Gastroesophageal sphincter (tissue), 4 donors: ENCODE measurements at regions not wholly inside any gene's neighbourhood (a gene's known extent, or its start where the extent isn't known, plus 50 kb on each side); places are given as distances from the start of the nearest gene placed in this dataset.

ENCODE experiments used
- ATAC-seq: fragments of 150-250 bp; one replicate; pipeline ENCODE4 v1.9.1; 2016; ENCODE audit warnings: mild to moderate bottlenecking, moderate library complexity
- H3K27ac ChIP-seq, 4 donors: fragments of 200-600 bp; sonication (generic) in 3 of 4; 1 replicate in 3 of 4; 2 replicates in 1 of 4; pipeline ENCODE4 v1.5.1; 2016 to 2019
- H3K27me3 ChIP-seq: fragments of 200-600 bp; sonication (generic); one replicate; pipeline ENCODE4 v1.5.1; 2019
- H3K36me3 ChIP-seq, 2 donors: fragments of 200-600 bp; sonication (generic); one replicate each; pipeline ENCODE4 v1.5.1; 2019; ENCODE audit warnings: control low read depth in 1 of 2
- H3K4me1 ChIP-seq, 3 donors: fragments of 200-600 bp; sonication (generic); 1 replicate in 2 of 3; 2 replicates in 1 of 3; pipeline ENCODE4 v1.5.1; 2016 to 2019; ENCODE audit warnings: control low read depth in 2 of 3
- H3K4me3 ChIP-seq, 2 donors: fragments of 200-600 bp; sonication (generic); one replicate each; pipeline ENCODE4 v1.5.1; 2019; ENCODE audit warnings: mild to moderate bottlenecking in 1 of 2, moderate library complexity in 1 of 2
- H3K9me3 ChIP-seq, 3 donors: fragments of 200-600 bp; sonication (generic); one replicate each; pipeline ENCODE4 v1.5.1; 2017 to 2019; ENCODE audit warnings: control low read depth in 2 of 3
- EP300 ChIP-seq: sonication (generic); formaldehyde crosslinking; IDR thresholded peaks from one replicate; pipeline ENCODE4 v1.6.1; 2017; ENCODE audit warnings: antibody characterized with exemption, mild to moderate bottlenecking
- POLR2A ChIP-seq, 2 donors: fragments of 450-650 bp; IDR thresholded peaks; one replicate each; pipeline ENCODE4 v1.6.1; 2017; ENCODE audit warnings: antibody characterized with exemption in 2 of 2, mild to moderate bottlenecking in 2 of 2, moderate library complexity in 1 of 2
- POLR2AphosphoS5 ChIP-seq: sonication (generic); formaldehyde crosslinking; IDR thresholded peaks from one replicate; pipeline ENCODE4 v1.6.1; 2017; ENCODE audit warnings: antibody characterized with exemption
- WGBS, 2 donors: methylation state at CpG; one replicate each; pipeline ENCODE4 v1.1.5; 2018; ENCODE audit warnings: low coverage in 1 of 2; 5-methylcytosine and 5-hydroxymethylcytosine counted together
- TF ChIP-seq, protein P1 (sequence below), 4 experiments: fragments of 200-600 bp in 2 of 4; fragments of 450-650 bp in 2 of 4; sonication (generic) in 1 of 4; IDR thresholded peaks; one replicate each; pipeline ENCODE4 v1.5.1; 2017 to 2019; ENCODE audit warnings: antibody characterized with exemption in 4 of 4, mild to moderate bottlenecking in 2 of 4, moderate library complexity in 2 of 4

GRCh38 chr5:28216939-28217360 is 1178.6 kb upstream of the CDH9 start:
- no peak for TF ChIP-seq EP300
- TF ChIP-seq, protein P1, sequence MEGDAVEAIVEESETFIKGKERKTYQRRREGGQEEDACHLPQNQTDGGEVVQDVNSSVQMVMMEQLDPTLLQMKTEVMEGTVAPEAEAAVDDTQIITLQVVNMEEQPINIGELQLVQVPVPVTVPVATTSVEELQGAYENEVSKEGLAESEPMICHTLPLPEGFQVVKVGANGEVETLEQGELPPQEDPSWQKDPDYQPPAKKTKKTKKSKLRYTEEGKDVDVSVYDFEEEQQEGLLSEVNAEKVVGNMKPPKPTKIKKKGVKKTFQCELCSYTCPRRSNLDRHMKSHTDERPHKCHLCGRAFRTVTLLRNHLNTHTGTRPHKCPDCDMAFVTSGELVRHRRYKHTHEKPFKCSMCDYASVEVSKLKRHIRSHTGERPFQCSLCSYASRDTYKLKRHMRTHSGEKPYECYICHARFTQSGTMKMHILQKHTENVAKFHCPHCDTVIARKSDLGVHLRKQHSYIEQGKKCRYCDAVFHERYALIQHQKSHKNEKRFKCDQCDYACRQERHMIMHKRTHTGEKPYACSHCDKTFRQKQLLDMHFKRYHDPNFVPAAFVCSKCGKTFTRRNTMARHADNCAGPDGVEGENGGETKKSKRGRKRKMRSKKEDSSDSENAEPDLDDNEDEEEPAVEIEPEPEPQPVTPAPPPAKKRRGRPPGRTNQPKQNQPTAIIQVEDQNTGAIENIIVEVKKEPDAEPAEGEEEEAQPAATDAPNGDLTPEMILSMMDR (IDR thresholded peaks at IDR 0.05): no peak
- no peak for TF ChIP-seq POLR2A (IDR thresholded peaks at IDR 0.05)
- TF ChIP-seq POLR2AphosphoS5: no peak
- peaks cover 0 to 4% (median 0%) of the 10 kb centered on the region in 3 donors for H3K9me3 ChIP-seq
- no peak for ATAC-seq
- no peaks in the 10 kb centered on the region for H3K36me3 ChIP-seq
- 82 to 86% methylated on average over 2 of the region's 2 CpGs for WGBS, 2 donors
- H3K27me3 ChIP-seq: no peaks in the 10 kb centered on the region
- no peak overlapping the region for H3K4me3 ChIP-seq
- no peak overlapping the region for H3K27ac ChIP-seq
- H3K4me1 ChIP-seq: no peaks in the 10 kb centered on the region

DNA sequence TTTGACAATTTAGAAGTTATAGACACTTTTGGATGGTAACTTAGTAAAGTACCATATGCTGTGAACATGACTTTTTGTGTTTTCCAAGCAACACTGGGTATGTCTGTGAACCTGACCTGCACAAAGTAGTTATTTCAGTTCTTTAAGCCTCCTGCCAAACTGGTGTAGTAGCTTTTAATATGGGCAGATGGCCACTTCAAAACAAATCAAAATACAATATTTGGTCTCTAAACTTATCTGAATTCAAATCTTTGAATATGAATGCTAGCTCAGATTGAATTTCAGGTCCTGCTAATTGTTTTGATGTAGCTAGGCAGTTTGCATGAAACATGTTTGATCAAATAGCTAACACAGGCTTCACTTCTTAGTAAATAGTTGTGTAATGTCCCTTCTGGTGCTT is 1176.7 kb upstream of the CDH9 start:
- H3K4me1 ChIP-seq: no peaks in the 10 kb centered on the region
- H3K4me3 ChIP-seq: no peak overlapping the region
- no peak overlapping the region for H3K27ac ChIP-seq
- H3K36me3 ChIP-seq: no peaks in the 10 kb centered on the region
- no peak for ATAC-seq
- peaks cover 0 to 4% (median 0%) of the 10 kb centered on the region in 3 donors for H3K9me3 ChIP-seq
- TF ChIP-seq, protein P1 (IDR thresholded peaks at IDR 0.05): no peak
- no peaks in the 10 kb centered on the region for H3K27me3 ChIP-seq

- no peak overlapping the region for H3K4me3 ChIP-seq
- peaks cover 0 to 4% (median 0%) of the 10 kb centered on the region in 3 donors for H3K9me3 ChIP-seq
- ATAC-seq: no peak
- no peaks in the 10 kb centered on the region for H3K27me3 ChIP-seq
- H3K27ac ChIP-seq: no peak overlapping the region
- TF ChIP-seq POLR2AphosphoS5: no peak
- TF ChIP-seq, protein P1 (IDR thresholded peaks at IDR 0.05): no peak
- TF ChIP-seq POLR2A (IDR thresholded peaks at IDR 0.05): no peak
- no peak for TF ChIP-seq EP300
- 60 to 100% methylated on average over 1 to 3 of the region's 3 CpGs for WGBS, 2 donors
- no peaks in the 10 kb centered on the region for H3K4me1 ChIP-seq
- H3K36me3 ChIP-seq: no peaks in the 10 kb centered on the region
Observed at GRCh38 chr5:28214292-28214691, 1175.9 kb upstream of the CDH9 start.

DNA sequence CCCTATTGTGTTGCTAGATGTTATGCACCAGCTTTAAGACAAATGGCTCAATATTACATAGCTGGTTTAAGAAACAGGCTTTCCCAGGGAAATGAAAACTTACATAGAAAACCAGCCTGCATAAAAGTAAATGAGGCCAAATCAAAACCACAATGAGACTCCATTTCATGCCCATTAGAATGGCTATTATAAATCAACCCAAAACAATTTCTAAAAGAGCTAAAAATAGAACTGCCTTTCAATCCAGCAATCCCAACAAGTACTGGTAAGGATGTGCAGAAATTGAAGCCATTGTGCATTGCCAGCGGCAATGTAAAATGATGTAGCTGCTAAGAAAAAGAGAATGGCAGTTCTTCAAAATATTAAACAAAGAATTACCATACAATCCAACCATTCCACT is 1170.0 kb upstream of the CDH9 start:
- H3K36me3 ChIP-seq: no peaks in the 10 kb centered on the region
- no peak overlapping the region for H3K27ac ChIP-seq
- WGBS, 2 donors: 90 to 92% methylated on average over 1 of the region's 1 CpG
- TF ChIP-seq, protein P1 (IDR thresholded peaks at IDR 0.05): no peak
- TF ChIP-seq POLR2AphosphoS5 (no peak), POLR2A (IDR thresholded peaks at IDR 0.05) (no peak), EP300 (no peak)
- no peaks in the 10 kb centered on the region for H3K4me1 ChIP-seq
- ATAC-seq: no peak
- no peaks in the 10 kb centered on the region for H3K27me3 ChIP-seq
- H3K9me3 ChIP-seq: no peaks in the 10 kb centered on the region
- no peak overlapping the region for H3K4me3 ChIP-seq

- Histone ChIP-seq H3K27ac (no peak overlapping the region), H3K27me3 (no peaks in the 10 kb centered on the region), H3K4me3 (no peak overlapping the region), H3K36me3 (no peaks in the 10 kb centered on the region), H3K9me3 (no peaks in the 10 kb centered on the region), H3K4me1 (no peaks in the 10 kb centered on the region)
- ATAC-seq: no peak
- TF ChIP-seq POLR2A (IDR thresholded peaks at IDR 0.05) (no peak), POLR2AphosphoS5 (no peak), EP300 (no peak)
- TF ChIP-seq, protein P1 (IDR thresholded peaks at IDR 0.05): no peak
- WGBS, 2 donors: 19 to 30% methylated on average over 2 of the region's 2 CpGs
Observed at GRCh38 chr5:28190011-28190410, 1151.6 kb upstream of the CDH9 start.
